Testis (tissue), 2 donors: ENCODE measurements at regions not wholly inside any gene's neighbourhood (a gene's known extent, or its start where the extent isn't known, plus 50 kb on each side); places are given as distances from the start of the nearest gene placed in this dataset.

Experiments
- POLR2A ChIP-seq: fragments of 450-650 bp; IDR thresholded peaks from one replicate; pipeline ENCODE4 v1.6.1; 2017; ENCODE audit warnings: antibody characterized with exemption, mild to moderate bottlenecking, moderate library complexity
- TF ChIP-seq, protein P1 (sequence below), 3 experiments: fragments of 450-650 bp in 2 of 3; fragments of 200-600 bp in 1 of 3; sonication (generic) in 1 of 3; IDR thresholded peaks; one replicate each; pipeline ENCODE4 v1.5.1; 2016 to 2019; ENCODE audit warnings: antibody characterized with exemption in 3 of 3, mild to moderate bottlenecking in 2 of 3, moderate library complexity in 1 of 3

- TF ChIP-seq, protein P1, sequence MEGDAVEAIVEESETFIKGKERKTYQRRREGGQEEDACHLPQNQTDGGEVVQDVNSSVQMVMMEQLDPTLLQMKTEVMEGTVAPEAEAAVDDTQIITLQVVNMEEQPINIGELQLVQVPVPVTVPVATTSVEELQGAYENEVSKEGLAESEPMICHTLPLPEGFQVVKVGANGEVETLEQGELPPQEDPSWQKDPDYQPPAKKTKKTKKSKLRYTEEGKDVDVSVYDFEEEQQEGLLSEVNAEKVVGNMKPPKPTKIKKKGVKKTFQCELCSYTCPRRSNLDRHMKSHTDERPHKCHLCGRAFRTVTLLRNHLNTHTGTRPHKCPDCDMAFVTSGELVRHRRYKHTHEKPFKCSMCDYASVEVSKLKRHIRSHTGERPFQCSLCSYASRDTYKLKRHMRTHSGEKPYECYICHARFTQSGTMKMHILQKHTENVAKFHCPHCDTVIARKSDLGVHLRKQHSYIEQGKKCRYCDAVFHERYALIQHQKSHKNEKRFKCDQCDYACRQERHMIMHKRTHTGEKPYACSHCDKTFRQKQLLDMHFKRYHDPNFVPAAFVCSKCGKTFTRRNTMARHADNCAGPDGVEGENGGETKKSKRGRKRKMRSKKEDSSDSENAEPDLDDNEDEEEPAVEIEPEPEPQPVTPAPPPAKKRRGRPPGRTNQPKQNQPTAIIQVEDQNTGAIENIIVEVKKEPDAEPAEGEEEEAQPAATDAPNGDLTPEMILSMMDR (IDR thresholded peaks at IDR 0.05) = no peak
- no peak for TF ChIP-seq POLR2A
Observed at GRCh38 chr13:39245688-39246087, 207.4 kb downstream of the NHLRC3 start.
